SK-N-MC (cell line): ENCODE measurements at regions not wholly inside any gene's neighbourhood (a gene's known extent, or its start where the extent isn't known, plus 50 kb on each side); places are given as distances from the start of the nearest gene placed in this dataset.

ENCODE experiments used
- EZH2 ChIP-seq: fragments of 200-600 bp; sonication (generic); IDR thresholded peaks from one replicate; pipeline ENCODE4 v1.6.1; 2017; ENCODE audit warnings: antibody characterized with exemption
- POLR2AphosphoS5 ChIP-seq: IDR thresholded peaks from 2 replicates; pipeline ENCODE4 v1.6.1; 2012; ENCODE audit warnings: mild to moderate bottlenecking, low read depth, low read length, borderline replicate concordance

GRCh38 chr5:40278881-40279280 lies 400.8 kb upstream of the PTGER4 start:
- TF ChIP-seq POLR2AphosphoS5 (no peak), EZH2 (no peak)
